GM06990 (cell line): ENCODE measurements at regions not wholly inside any gene's neighbourhood (a gene's known extent, or its start where the extent isn't known, plus 50 kb on each side); places are given as distances from the start of the nearest gene placed in this dataset.

Experiments used
- DNase-seq: peaks from one replicate; pipeline ENCODE4 v3.0.0-alpha.2; 2011; ENCODE audit not compliant: insufficient read length; ENCODE audit errors: extremely low read depth
- H3K27me3 ChIP-seq: replicated peaks from 2 replicates; pipeline ENCODE4 v1.6.0; 2011; ENCODE audit warnings: low read length; ENCODE audit not compliant: control insufficient read depth, insufficient read depth
- H3K36me3 ChIP-seq: 2 replicates; pipeline ENCODE4 v1.5.1; 2011; ENCODE audit warnings: low read length; ENCODE audit not compliant: control insufficient read depth, insufficient read depth
- H3K4me3 ChIP-seq: replicated peaks from 2 replicates; pipeline ENCODE4 v1.5.1; 2011; ENCODE audit warnings: low read depth, mild to moderate bottlenecking, control low read depth, low read length
- CTCF ChIP-seq: IDR thresholded peaks from 2 replicates; pipeline ENCODE4 v1.5.1; 2011; ENCODE audit warnings: low read length, control low read depth, mild to moderate bottlenecking, inconsistent platforms; ENCODE audit not compliant: insufficient read depth, poor library complexity, severe bottlenecking

GRCh38 chr6:85008296-85009009 lies 244.1 kb upstream of the TBX18 start:
- Histone ChIP-seq H3K4me3 (no peak overlapping the region), H3K27me3 (no peaks in the 10 kb centered on the region), H3K36me3 (no peaks in the 10 kb centered on the region)
- no peak for TF ChIP-seq CTCF
- DNase-seq: no peak

GRCh38 chr6:85006362-85006761 lies 242.0 kb upstream of the TBX18 start:
- TF ChIP-seq CTCF: no peak
- Histone ChIP-seq H3K36me3 (no peaks in the 10 kb centered on the region), H3K4me3 (no peak overlapping the region), H3K27me3 (no peaks in the 10 kb centered on the region)
- DNase-seq: no peak

GRCh38 chr6:85005494-85005893 lies 241.1 kb upstream of the TBX18 start:
- Histone ChIP-seq H3K27me3 (no peaks in the 10 kb centered on the region), H3K36me3 (no peaks in the 10 kb centered on the region), H3K4me3 (no peak overlapping the region)
- DNase-seq: no peak
- TF ChIP-seq CTCF: no peak

GRCh38 chr6:85004361-85004995 lies 240.1 kb upstream of the TBX18 start:
- Histone ChIP-seq H3K36me3 (no peaks in the 10 kb centered on the region), H3K27me3 (no peaks in the 10 kb centered on the region), H3K4me3 (no peak overlapping the region)
- no peak for DNase-seq
- TF ChIP-seq CTCF: no peak

- no peaks in the 10 kb centered on the region for H3K27me3 ChIP-seq
- TF ChIP-seq CTCF: no peak
- no peak overlapping the region for H3K4me3 ChIP-seq
- DNase-seq: no peak
- H3K36me3 ChIP-seq: no peaks in the 10 kb centered on the region
Observed at GRCh38 chr6:85002847-85003246, 238.4 kb upstream of the TBX18 start.
